ENCODE measurements at regions not wholly inside any gene's neighbourhood (a gene's known extent, or its start where the extent isn't known, plus 50 kb on each side); places are given as distances from the start of the nearest gene placed in this dataset.

DNA sequence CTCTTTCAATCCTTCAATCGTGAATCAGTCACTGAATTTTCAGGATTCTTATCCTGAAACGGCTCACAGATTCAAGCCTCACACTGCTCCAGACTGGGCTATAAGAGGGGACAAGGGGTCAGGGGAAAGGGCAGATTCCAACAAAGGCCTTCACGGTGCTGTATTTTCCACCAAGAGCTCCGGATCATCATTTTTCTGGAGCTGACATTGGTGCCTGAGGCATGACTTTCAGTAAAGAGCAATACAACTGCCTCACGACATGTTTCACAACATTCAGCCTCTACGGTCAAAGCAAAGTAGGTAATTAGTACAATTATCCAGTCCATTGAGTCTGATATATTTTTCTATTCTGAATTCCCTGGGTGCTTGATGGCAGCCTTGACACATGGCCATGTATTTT, 185.0 kb upstream of the PRICKLE2 start:
- peak overlapping the region; percentile 29 for H3K27ac Mint-ChIP-seq

GRCh38 chr3:64408770-64409169, 183.5 kb upstream of the PRICKLE2 start:
- no peaks in the 10 kb centered on the region for H3K9me3 Mint-ChIP-seq
- H3K36me3 Mint-ChIP-seq (ENCODE audit: low read depth) = peaks cover 7% of the 10 kb centered on the region
- DNase-seq = no peak
- peaks cover 38% of the 10 kb centered on the region for H3K4me1 Mint-ChIP-seq
- peak overlapping the region; percentile 55 for H3K27ac Mint-ChIP-seq
- no peak overlapping the region for H3K4me3 Mint-ChIP-seq
- no peak for TF ChIP-seq CTCF (IDR thresholded peaks at IDR 0.05)
- no peaks in the 10 kb centered on the region for H3K27me3 Mint-ChIP-seq (ENCODE audit: low read depth, poor library complexity)

More for the DNA sequence above, 185.0 kb upstream of the PRICKLE2 start:
- Mint-ChIP-seq H3K9me3 (no peaks in the 10 kb centered on the region), H3K27me3 (ENCODE audit: low read depth, poor library complexity) (no peaks in the 10 kb centered on the region), H3K4me3 (no peak overlapping the region), H3K4me1 (peaks cover 45% of the 10 kb centered on the region), H3K36me3 (ENCODE audit: low read depth) (peaks cover 10% of the 10 kb centered on the region)
- no peak for TF ChIP-seq CTCF (IDR thresholded peaks at IDR 0.05)
- DNase-seq = no peak

DNA sequence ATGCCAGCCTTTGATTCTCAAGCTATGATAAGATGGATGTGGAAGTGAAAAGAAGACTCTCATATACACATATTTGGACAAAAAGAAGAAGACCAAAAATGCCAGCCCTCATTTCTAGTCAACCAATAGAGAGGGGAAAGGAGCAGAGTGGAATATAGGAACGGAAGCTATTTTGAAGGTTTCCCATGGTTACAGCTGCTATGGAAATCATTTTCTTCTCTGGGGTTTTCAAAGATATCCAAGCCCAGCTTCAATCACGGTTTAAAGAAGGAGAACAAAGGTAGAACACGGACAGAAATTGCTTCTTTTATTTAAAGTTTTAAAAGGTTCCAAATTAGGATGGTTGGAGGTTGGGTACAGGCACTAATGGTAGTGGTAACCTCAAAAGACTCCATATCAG, 181.0 kb upstream of the PRICKLE2 start:
- no peak overlapping the region for H3K4me3 Mint-ChIP-seq
- peaks cover 6% of the 10 kb centered on the region for H3K36me3 Mint-ChIP-seq (ENCODE audit: low read depth)
- peaks cover 36% of the 10 kb centered on the region for H3K4me1 Mint-ChIP-seq
- H3K9me3 Mint-ChIP-seq = no peaks in the 10 kb centered on the region
- H3K27ac Mint-ChIP-seq = no peak overlapping the region
- DNase-seq = no peak
- no peak for TF ChIP-seq CTCF (IDR thresholded peaks at IDR 0.05)
- no peaks in the 10 kb centered on the region for H3K27me3 Mint-ChIP-seq (ENCODE audit: low read depth, poor library complexity)

DNA sequence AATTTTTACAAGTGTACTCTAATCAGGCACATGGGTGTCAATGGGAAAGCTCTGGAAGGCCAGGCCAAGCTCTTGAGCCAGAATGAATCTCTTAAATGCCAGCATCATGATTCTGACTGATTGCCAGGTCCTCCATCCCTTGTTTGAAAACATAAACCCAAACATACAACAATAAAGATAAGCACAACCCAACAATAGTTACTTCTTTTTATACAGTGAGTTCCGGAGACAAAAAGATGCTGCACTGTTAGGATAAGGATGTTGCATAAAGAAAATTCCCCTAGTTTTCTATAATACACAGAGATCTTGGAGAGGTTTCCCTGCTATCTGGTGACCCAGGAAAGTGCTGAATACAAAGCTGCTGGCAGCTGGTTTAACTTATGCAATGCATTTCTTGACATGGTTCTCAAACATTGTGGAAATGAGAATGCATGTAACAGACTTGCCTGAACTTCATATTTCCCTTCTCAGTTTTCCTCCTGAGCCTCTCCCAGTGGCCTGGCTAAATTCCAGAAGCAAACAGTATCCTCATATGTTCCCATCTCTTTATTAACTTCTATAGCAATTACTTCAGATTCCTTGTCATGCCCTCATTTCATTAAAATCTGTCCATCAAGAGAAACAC, 180.1 kb upstream of the PRICKLE2 start:
- Mint-ChIP-seq H3K27ac (no peak overlapping the region), H3K36me3 (ENCODE audit: low read depth) (peaks cover 6% of the 10 kb centered on the region), H3K9me3 (no peaks in the 10 kb centered on the region), H3K4me1 (peaks cover 28% of the 10 kb centered on the region), H3K27me3 (ENCODE audit: low read depth, poor library complexity) (no peaks in the 10 kb centered on the region), H3K4me3 (no peak overlapping the region)
- TF ChIP-seq CTCF (IDR thresholded peaks at IDR 0.05) = no peak
- DNase-seq = no peak

- Mint-ChIP-seq H3K36me3 (ENCODE audit: low read depth) (no peaks in the 10 kb centered on the region), H3K4me1 (peaks cover 28% of the 10 kb centered on the region), H3K27me3 (ENCODE audit: low read depth, poor library complexity) (peaks cover 3% of the 10 kb centered on the region), H3K4me3 (no peak overlapping the region), H3K27ac (no peak overlapping the region), H3K9me3 (no peaks in the 10 kb centered on the region)
- no peak for TF ChIP-seq CTCF (IDR thresholded peaks at IDR 0.05)
- no peak for DNase-seq
Observed at GRCh38 chr3:64400706-64401105, 175.4 kb upstream of the PRICKLE2 start.

DNA sequence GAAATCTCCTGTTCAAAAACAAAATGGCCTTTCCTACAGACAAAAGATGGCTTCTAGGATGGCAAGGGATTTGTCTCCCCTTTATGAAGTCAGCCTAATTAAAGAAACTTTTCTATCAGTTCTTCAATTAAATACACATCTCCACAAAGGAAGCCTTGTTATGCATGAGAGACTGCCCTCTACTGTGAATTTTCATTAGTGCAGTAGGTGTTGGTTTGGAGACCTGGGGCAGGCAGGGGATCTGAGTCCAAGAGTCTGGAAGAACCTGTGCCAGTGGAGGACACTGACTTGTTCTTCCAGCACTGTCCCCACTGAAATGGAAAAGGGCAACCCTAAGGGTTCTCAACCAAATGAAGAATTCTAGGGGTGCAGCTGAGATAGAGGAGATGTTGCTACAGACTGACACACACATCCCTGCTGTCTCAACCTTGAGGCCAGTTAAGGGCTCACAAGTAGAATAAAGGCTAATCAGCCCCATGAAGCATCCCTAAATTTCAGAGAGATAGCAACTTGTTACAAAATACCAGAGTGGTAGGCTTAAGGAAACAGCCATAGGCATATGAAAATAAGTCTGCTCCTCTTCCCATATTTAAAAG, 174.0 kb upstream of the PRICKLE2 start:
- DNase-seq = peak; percentile 27
- no peaks in the 10 kb centered on the region for H3K9me3 Mint-ChIP-seq
- H3K4me3 Mint-ChIP-seq = no peak overlapping the region
- H3K4me1 Mint-ChIP-seq = peaks cover 26% of the 10 kb centered on the region
- H3K27me3 Mint-ChIP-seq (ENCODE audit: low read depth, poor library complexity) = peaks cover 3% of the 10 kb centered on the region
- no peaks in the 10 kb centered on the region for H3K36me3 Mint-ChIP-seq (ENCODE audit: low read depth)
- TF ChIP-seq CTCF (IDR thresholded peaks at IDR 0.05) = peak; percentile 66
- H3K27ac Mint-ChIP-seq = no peak overlapping the region
